ENCODE measurements at regions not wholly inside any gene's neighbourhood (a gene's known extent, or its start where the extent isn't known, plus 50 kb on each side); places are given as distances from the start of the nearest gene placed in this dataset.
A peak's percentile ranks its signal among the peaks of the same experiment; 100 is the strongest.

DNA sequence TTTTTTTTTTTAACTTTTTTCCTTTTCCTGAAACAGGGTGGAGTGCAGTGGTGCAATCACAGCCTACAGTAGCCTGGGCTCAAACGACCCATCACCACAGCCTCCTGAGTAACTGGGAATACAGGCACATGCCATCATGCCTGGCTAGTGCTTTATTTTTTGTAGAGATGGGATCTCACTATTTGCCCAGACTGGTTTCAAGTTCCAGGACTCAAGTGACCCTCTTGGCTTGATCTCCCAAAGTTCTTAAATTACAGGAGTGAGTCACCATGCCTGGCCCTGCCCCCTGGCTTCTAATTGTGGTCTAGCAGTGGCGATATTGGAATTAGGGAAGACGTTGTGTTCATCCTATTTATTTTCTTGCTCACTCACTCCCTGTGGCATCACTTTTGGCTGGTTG, 1138.4 kb downstream of the SI start:
- no peak overlapping the region for H3K4me2 ChIP-seq (ENCODE audit: extremely low read depth, insufficient read depth, low read length)
- H3K4me1 ChIP-seq (ENCODE audit: control insufficient read depth, extremely low read depth, insufficient read depth, low read length) = no peaks in the 10 kb centered on the region
- no peaks in the 10 kb centered on the region for H3K36me3 ChIP-seq (ENCODE audit: control insufficient read depth, insufficient read depth, low read length)
- no peaks in the 10 kb centered on the region for H3K79me2 ChIP-seq (ENCODE audit: control insufficient read depth, insufficient read depth, low read length)
- H3K27me3 ChIP-seq (ENCODE audit: control insufficient read depth, insufficient read depth, low read length) = no peaks in the 10 kb centered on the region
- H2AFZ ChIP-seq (ENCODE audit: low read length) = no peak overlapping the region
- H3K27ac ChIP-seq (ENCODE audit: insufficient read depth, low read length) = no peak overlapping the region
- DNase-seq (ENCODE audit: low read depth in 2 of 2) = peak in 1 of 2 donors; percentile 7
- H3K9me3 ChIP-seq (ENCODE audit: control insufficient read depth, insufficient read depth, low read depth, low read length) = no peaks in the 10 kb centered on the region
- no peak for TF ChIP-seq EZH2 (IDR thresholded peaks at IDR 0.05; ENCODE audit: low read length, missing control alignments)
- TF ChIP-seq, protein P1, sequence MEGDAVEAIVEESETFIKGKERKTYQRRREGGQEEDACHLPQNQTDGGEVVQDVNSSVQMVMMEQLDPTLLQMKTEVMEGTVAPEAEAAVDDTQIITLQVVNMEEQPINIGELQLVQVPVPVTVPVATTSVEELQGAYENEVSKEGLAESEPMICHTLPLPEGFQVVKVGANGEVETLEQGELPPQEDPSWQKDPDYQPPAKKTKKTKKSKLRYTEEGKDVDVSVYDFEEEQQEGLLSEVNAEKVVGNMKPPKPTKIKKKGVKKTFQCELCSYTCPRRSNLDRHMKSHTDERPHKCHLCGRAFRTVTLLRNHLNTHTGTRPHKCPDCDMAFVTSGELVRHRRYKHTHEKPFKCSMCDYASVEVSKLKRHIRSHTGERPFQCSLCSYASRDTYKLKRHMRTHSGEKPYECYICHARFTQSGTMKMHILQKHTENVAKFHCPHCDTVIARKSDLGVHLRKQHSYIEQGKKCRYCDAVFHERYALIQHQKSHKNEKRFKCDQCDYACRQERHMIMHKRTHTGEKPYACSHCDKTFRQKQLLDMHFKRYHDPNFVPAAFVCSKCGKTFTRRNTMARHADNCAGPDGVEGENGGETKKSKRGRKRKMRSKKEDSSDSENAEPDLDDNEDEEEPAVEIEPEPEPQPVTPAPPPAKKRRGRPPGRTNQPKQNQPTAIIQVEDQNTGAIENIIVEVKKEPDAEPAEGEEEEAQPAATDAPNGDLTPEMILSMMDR (conservative IDR thresholded peaks at IDR 0.05 in 1 of 2, IDR thresholded peaks at IDR 0.05 in 1 of 2; ENCODE audit: low read depth in 1 of 2, low read length in 2 of 2) = no peak
- no peak overlapping the region for H3K9ac ChIP-seq (ENCODE audit: insufficient read depth, low read length)
- H3K4me3 ChIP-seq (replicated peaks in 1 of 4; ENCODE audit: control extremely low read depth in 1 of 4, insufficient read depth in 1 of 4, low read depth in 3 of 4, low read length in 4 of 4) = no peak overlapping the region
- H4K20me1 ChIP-seq (ENCODE audit: control insufficient read depth, extremely low read depth, insufficient read depth, low read length) = no peaks in the 10 kb centered on the region

DNA sequence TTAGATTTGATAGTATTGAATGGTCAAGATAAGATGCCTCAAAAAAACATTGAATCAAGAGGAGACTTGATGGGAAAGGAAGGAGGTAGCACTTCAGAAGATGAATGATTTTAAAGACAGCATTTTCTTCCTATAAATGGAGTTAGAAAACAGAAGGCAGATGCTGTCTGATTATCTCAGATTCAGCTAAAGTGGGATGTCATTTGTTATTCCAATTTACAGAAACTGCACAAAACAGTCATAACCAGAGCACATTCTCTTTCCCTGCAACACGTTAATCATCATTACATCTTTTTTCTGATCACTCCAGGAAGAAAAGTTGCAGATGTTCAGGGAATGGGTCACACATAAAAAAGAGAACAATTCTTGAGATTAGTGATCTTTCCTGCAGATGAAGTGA, 1141.8 kb downstream of the SI start:
- H3K27me3 ChIP-seq (ENCODE audit: control insufficient read depth, insufficient read depth, low read length) = no peaks in the 10 kb centered on the region
- DNase-seq (ENCODE audit: low read depth in 2 of 2) = no peak
- H3K79me2 ChIP-seq (ENCODE audit: control insufficient read depth, insufficient read depth, low read length) = no peaks in the 10 kb centered on the region
- no peak overlapping the region for H3K4me2 ChIP-seq (ENCODE audit: extremely low read depth, insufficient read depth, low read length)
- no peak overlapping the region for H3K9ac ChIP-seq (ENCODE audit: insufficient read depth, low read length)
- H2AFZ ChIP-seq (ENCODE audit: low read length) = no peak overlapping the region
- H3K27ac ChIP-seq (ENCODE audit: insufficient read depth, low read length) = no peak overlapping the region
- H3K4me3 ChIP-seq (replicated peaks in 1 of 4; ENCODE audit: control extremely low read depth in 1 of 4, insufficient read depth in 1 of 4, low read depth in 3 of 4, low read length in 4 of 4) = no peak overlapping the region
- no peaks in the 10 kb centered on the region for H3K36me3 ChIP-seq (ENCODE audit: control insufficient read depth, insufficient read depth, low read length)
- no peaks in the 10 kb centered on the region for H4K20me1 ChIP-seq (ENCODE audit: control insufficient read depth, extremely low read depth, insufficient read depth, low read length)
- H3K9me3 ChIP-seq (ENCODE audit: control insufficient read depth, insufficient read depth, low read depth, low read length) = no peaks in the 10 kb centered on the region
- TF ChIP-seq, protein P1 (conservative IDR thresholded peaks at IDR 0.05 in 1 of 2, IDR thresholded peaks at IDR 0.05 in 1 of 2; ENCODE audit: low read depth in 1 of 2, low read length in 2 of 2) = no peak
- no peak for TF ChIP-seq EZH2 (IDR thresholded peaks at IDR 0.05; ENCODE audit: low read length, missing control alignments)
- no peaks in the 10 kb centered on the region for H3K4me1 ChIP-seq (ENCODE audit: control insufficient read depth, extremely low read depth, insufficient read depth, low read length)

DNA sequence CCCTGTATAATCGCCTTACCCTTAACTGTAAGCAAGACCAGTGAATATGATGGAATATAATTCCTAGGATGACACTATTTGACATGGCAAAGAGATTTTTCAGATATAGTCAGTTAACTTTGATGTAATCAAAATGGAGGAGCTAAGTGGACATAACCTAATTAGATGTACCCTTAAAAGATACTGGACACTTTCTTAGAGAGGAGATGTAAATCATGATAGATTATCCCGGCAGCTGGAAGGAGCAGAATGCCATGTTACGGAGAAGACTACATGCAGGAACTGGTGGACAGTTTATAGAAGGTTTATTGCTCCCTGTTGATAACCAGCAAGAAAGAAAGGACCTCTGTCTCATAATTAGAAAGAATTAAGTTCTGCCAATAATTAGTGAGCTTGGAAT, 1142.9 kb downstream of the SI start:
- no peaks in the 10 kb centered on the region for H3K27me3 ChIP-seq (ENCODE audit: control insufficient read depth, insufficient read depth, low read length)
- no peaks in the 10 kb centered on the region for H3K4me1 ChIP-seq (ENCODE audit: control insufficient read depth, extremely low read depth, insufficient read depth, low read length)
- no peaks in the 10 kb centered on the region for H3K36me3 ChIP-seq (ENCODE audit: control insufficient read depth, insufficient read depth, low read length)
- H3K9ac ChIP-seq (ENCODE audit: insufficient read depth, low read length) = no peak overlapping the region
- no peaks in the 10 kb centered on the region for H3K9me3 ChIP-seq (ENCODE audit: control insufficient read depth, insufficient read depth, low read depth, low read length)
- no peaks in the 10 kb centered on the region for H3K79me2 ChIP-seq (ENCODE audit: control insufficient read depth, insufficient read depth, low read length)
- H2AFZ ChIP-seq (ENCODE audit: low read length) = no peak overlapping the region
- no peak overlapping the region for H3K27ac ChIP-seq (ENCODE audit: insufficient read depth, low read length)
- no peaks in the 10 kb centered on the region for H4K20me1 ChIP-seq (ENCODE audit: control insufficient read depth, extremely low read depth, insufficient read depth, low read length)
- DNase-seq (ENCODE audit: low read depth in 2 of 2) = no peak
- no peak overlapping the region for H3K4me2 ChIP-seq (ENCODE audit: extremely low read depth, insufficient read depth, low read length)
- TF ChIP-seq EZH2 (IDR thresholded peaks at IDR 0.05; ENCODE audit: low read length, missing control alignments) = no peak
- TF ChIP-seq, protein P1 (conservative IDR thresholded peaks at IDR 0.05 in 1 of 2, IDR thresholded peaks at IDR 0.05 in 1 of 2; ENCODE audit: low read depth in 1 of 2, low read length in 2 of 2) = no peak
- H3K4me3 ChIP-seq (replicated peaks in 1 of 4; ENCODE audit: control extremely low read depth in 1 of 4, insufficient read depth in 1 of 4, low read depth in 3 of 4, low read length in 4 of 4) = no peak overlapping the region
